SU-DHL-6 (cell line): ENCODE measurements at regions not wholly inside any gene's neighbourhood (a gene's known extent, or its start where the extent isn't known, plus 50 kb on each side); places are given as distances from the start of the nearest gene placed in this dataset.

ENCODE experiments used
- H2AFZ ChIP-seq: fragments of 200-600 bp; sonication (generic); 2 replicates; pipeline ENCODE4 v1.6.1; 2014; ENCODE audit warnings: low read depth, mild to moderate bottlenecking, moderate library complexity, mixed read lengths, antibody characterized with exemption, low read length; ENCODE audit not compliant: severe bottlenecking
- H3F3A ChIP-seq: fragments of 200-600 bp; shearing (Covaris generic); 2 replicates; pipeline ENCODE4 v1.6.0; 2016; ENCODE audit warnings: antibody characterized with exemption, mild to moderate bottlenecking; ENCODE audit not compliant: insufficient read depth
- H3K27ac ChIP-seq: fragments of 200-600 bp; sonication (generic); 2 replicates; pipeline ENCODE4 v1.5.1; 2016; ENCODE audit warnings: low read depth, mild to moderate bottlenecking, low read length, moderate library complexity, mixed read lengths
- H3K27me3 ChIP-seq: fragments of 200-600 bp; sonication (generic), shearing (Covaris generic); 2 replicates; pipeline ENCODE4 v1.6.0; 2014; ENCODE audit warnings: mild to moderate bottlenecking, low read length
- H3K36me3 ChIP-seq: fragments of 200-600 bp; sonication (generic); 2 replicates; pipeline ENCODE4 v1.6.1; 2014; ENCODE audit warnings: mild to moderate bottlenecking, low read length, mixed read lengths
- H3K4me2 ChIP-seq: fragments of 300-600, 200-600 bp; shearing (Covaris generic), sonication (generic); 2 replicates; pipeline ENCODE4 v1.6.0; 2014; ENCODE audit warnings: low read length, low read depth, mild to moderate bottlenecking; ENCODE audit not compliant: poor library complexity, severe bottlenecking
- H3K4me3 ChIP-seq: fragments of 200-600 bp; sonication (generic); 2 replicates; pipeline ENCODE4 v1.5.1; 2014; ENCODE audit warnings: antibody characterized with exemption, low read length, mild to moderate bottlenecking, mixed read lengths; ENCODE audit not compliant: insufficient read depth, poor library complexity, severe bottlenecking
- H3K79me2 ChIP-seq: fragments of 200-600 bp; sonication (generic); 2 replicates; pipeline ENCODE4 v1.6.1; 2014; ENCODE audit warnings: mild to moderate bottlenecking, low read length, moderate library complexity; ENCODE audit not compliant: insufficient read depth
- H3K9ac ChIP-seq: fragments of 200-600 bp; sonication (generic); 2 replicates; pipeline ENCODE4 v1.7.0; 2014; ENCODE audit warnings: mild to moderate bottlenecking, low read length
- H3K9me2 ChIP-seq: fragments of 200-600 bp; sonication (generic); replicated peaks from 2 replicates; pipeline ENCODE4 v1.6.1; 2014; ENCODE audit warnings: low read length; ENCODE audit not compliant: insufficient read depth
- H3K9me3 ChIP-seq: fragments of 200-600 bp; sonication (generic); 2 replicates; pipeline ENCODE4 v1.6.1; 2014; ENCODE audit warnings: low read length, mixed read lengths; ENCODE audit not compliant: insufficient read depth
- H4K20me1 ChIP-seq: fragments of 200-600 bp; sonication (generic); 2 replicates; pipeline ENCODE4 v1.6.1; 2014; ENCODE audit warnings: low read depth, mild to moderate bottlenecking, antibody characterized with exemption, low read length, moderate library complexity, mixed read lengths
- EZH2phosphoT487 ChIP-seq: fragments of 200-600 bp; sonication (generic), shearing (Covaris generic); conservative IDR thresholded peaks from 2 replicates; pipeline ENCODE4 v1.6.1; 2018; ENCODE audit warnings: mild to moderate bottlenecking, antibody characterized with exemption, low read length, moderate library complexity, mixed read lengths
- TF ChIP-seq, protein P1 (sequence below): fragments of 200-600 bp; sonication (generic); IDR thresholded peaks from one replicate; pipeline ENCODE4 v1.5.1; 2017; ENCODE audit warnings: antibody characterized with exemption, mild to moderate bottlenecking, low read length, moderate library complexity; ENCODE audit not compliant: insufficient read depth, poor library complexity, severe bottlenecking

DNA sequence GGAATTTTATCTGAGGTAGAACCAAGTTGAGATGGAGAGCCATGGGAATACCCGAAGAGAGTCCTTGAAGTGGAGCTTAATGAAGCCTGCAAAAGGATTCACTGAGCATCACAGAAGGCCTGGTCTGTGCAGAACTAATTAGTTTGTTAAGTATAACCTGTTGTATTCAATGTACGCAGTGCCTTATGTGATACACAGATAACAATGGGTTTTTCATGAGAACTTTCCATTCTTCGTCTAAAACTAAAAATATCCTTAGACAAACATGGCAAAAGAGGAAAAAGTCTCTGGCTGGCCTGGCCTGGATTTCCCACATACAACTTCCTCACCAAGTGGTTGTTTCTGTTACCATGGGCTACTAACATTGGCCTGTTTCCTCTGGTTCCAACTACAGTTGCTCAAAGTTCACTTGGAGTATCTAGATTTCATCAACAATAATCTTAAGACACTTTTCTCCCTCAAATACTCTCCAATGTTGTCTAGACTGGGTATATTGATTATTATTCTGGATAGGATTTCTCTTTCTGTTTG lies 237.6 kb upstream of the ZNF462 start:
- no peaks in the 10 kb centered on the region for H3K9me3 ChIP-seq
- H3K4me2 ChIP-seq = no peak overlapping the region
- no peak overlapping the region for H3K9ac ChIP-seq
- H3F3A ChIP-seq = no peaks in the 10 kb centered on the region
- H4K20me1 ChIP-seq = no peaks in the 10 kb centered on the region
- TF ChIP-seq EZH2phosphoT487 = no peak
- TF ChIP-seq, protein P1, sequence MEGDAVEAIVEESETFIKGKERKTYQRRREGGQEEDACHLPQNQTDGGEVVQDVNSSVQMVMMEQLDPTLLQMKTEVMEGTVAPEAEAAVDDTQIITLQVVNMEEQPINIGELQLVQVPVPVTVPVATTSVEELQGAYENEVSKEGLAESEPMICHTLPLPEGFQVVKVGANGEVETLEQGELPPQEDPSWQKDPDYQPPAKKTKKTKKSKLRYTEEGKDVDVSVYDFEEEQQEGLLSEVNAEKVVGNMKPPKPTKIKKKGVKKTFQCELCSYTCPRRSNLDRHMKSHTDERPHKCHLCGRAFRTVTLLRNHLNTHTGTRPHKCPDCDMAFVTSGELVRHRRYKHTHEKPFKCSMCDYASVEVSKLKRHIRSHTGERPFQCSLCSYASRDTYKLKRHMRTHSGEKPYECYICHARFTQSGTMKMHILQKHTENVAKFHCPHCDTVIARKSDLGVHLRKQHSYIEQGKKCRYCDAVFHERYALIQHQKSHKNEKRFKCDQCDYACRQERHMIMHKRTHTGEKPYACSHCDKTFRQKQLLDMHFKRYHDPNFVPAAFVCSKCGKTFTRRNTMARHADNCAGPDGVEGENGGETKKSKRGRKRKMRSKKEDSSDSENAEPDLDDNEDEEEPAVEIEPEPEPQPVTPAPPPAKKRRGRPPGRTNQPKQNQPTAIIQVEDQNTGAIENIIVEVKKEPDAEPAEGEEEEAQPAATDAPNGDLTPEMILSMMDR = no peak
- no peaks in the 10 kb centered on the region for H3K27me3 ChIP-seq
- no peak overlapping the region for H2AFZ ChIP-seq
- H3K79me2 ChIP-seq = no peaks in the 10 kb centered on the region
- no peak overlapping the region for H3K4me3 ChIP-seq
- H3K36me3 ChIP-seq = no peaks in the 10 kb centered on the region
- H3K27ac ChIP-seq = no peak overlapping the region
- no peaks in the 10 kb centered on the region for H3K9me2 ChIP-seq

DNA sequence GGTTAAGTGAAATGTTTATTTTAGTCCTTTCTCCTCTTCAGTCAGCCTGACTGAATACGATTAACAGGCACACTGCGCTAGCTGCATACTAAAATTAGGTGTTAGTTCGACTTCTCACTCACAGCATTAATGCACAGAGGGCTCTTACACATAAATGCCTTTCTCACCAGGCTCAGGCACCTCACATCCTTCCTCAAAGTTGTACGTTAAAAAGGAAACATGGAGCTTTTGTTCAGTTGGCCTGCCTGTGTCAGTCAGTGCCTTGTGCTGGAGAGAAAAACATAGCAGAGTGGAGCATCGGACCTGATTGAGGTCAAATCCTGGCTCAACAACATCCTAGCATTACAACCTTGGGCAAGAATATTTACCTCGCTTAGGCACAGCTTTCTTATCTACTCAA lies 236.0 kb upstream of the ZNF462 start:
- no peak overlapping the region for H3K27ac ChIP-seq
- H3K36me3 ChIP-seq = no peaks in the 10 kb centered on the region
- no peak for TF ChIP-seq EZH2phosphoT487
- TF ChIP-seq, protein P1 = no peak
- no peak overlapping the region for H3K4me3 ChIP-seq
- H4K20me1 ChIP-seq = no peaks in the 10 kb centered on the region
- H3K79me2 ChIP-seq = no peaks in the 10 kb centered on the region
- H3K4me2 ChIP-seq = no peak overlapping the region
- H2AFZ ChIP-seq = no peak overlapping the region
- H3K9me3 ChIP-seq = no peaks in the 10 kb centered on the region
- H3K9ac ChIP-seq = no peak overlapping the region
- no peaks in the 10 kb centered on the region for H3K9me2 ChIP-seq
- H3F3A ChIP-seq = no peaks in the 10 kb centered on the region
- H3K27me3 ChIP-seq = no peaks in the 10 kb centered on the region

DNA sequence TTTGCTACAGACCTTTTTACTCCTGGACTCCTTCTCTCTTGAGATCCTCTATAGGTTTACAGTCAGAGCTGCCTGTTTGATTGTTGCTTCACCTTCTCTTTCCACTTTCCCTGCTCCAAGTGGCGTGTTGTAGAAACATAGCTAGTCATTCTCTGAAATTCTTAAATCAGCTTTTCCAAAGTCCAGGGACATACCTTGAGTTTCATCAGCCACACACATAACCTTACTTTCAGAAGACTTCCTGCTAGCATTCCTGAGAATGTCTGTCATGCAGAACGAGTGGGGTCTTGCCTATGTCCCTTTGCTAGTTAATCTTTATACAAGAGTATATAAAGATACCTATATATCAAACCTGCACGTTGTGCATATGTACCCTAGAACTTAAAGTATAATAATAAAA lies 230.3 kb upstream of the ZNF462 start:
- Histone ChIP-seq H4K20me1 (no peaks in the 10 kb centered on the region), H3K36me3 (no peaks in the 10 kb centered on the region), H3F3A (no peaks in the 10 kb centered on the region), H2AFZ (no peak overlapping the region), H3K4me3 (no peak overlapping the region), H3K9me2 (no peaks in the 10 kb centered on the region), H3K9me3 (no peaks in the 10 kb centered on the region), H3K27ac (no peak overlapping the region), H3K4me2 (no peak overlapping the region), H3K79me2 (no peaks in the 10 kb centered on the region), H3K27me3 (no peaks in the 10 kb centered on the region), H3K9ac (no peak overlapping the region)
- no peak for TF ChIP-seq EZH2phosphoT487
- TF ChIP-seq, protein P1 = no peak
